CD1c-positive myeloid dendritic cell (primary cell): ENCODE measurements at regions not wholly inside any gene's neighbourhood (a gene's known extent, or its start where the extent isn't known, plus 50 kb on each side); places are given as distances from the start of the nearest gene placed in this dataset.

Source experiments
- DNase-seq: peaks from one replicate; pipeline ENCODE4 v3.0.0-alpha.2; 2016; ENCODE audit errors: extremely low spot score

DNA sequence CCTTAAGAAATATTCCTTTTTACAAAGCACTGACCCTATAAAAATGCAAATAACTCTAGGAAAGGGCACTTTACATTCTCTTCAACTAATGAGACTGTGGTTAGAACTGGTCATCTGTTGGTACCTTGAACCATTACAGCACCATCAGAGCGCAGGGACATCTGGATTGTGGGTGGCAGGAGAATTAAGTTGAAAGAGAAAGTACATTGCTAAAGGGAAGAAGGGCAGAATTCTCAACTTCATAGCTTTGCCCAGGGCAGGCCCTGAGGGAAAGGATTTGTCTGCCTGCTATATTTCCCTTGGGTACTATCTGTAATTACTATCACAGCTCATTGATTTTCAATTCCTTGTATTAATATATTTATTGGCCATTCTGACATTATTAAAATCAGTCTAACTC, 196.8 kb downstream of the KLF12 start:
- DNase-seq = no peak

DNA sequence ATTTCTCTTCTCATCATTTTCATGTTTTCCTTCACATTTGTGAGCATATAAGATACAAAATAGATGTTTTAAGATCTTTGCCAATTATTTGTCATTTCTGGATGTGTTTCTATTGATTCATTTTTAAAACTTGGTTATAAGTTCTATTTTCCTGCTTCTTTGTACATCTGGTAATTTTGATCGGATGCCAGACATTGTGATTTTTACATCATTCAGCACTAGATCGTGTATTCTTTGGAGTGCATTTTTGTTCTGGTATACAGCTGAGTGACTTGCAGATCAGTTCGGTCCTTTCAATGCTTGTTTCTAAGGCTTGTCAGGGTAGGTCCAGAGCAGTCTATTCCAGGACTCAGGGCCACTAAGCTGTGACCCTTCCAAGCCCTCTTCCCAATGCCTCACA, 198.2 kb downstream of the KLF12 start:
- no peak for DNase-seq

DNA sequence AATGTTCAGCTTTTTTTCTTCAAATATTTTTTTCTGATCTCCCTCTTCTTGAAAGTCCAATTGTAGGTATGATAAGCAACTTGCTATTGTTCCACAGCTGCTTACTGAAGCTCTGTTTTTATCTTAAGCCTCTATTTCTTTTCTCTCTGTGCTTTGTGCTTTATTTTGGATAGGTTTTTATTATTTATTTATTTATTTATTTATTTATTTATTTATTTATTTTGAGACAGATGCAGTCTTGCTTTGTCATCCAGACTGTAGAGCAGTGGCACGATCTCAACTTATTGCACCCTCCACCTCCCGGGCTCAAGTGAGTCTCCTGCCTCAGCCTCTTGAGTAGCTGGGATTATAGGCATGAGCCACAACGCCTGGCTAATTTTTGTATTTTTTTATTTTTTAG, 199.4 kb downstream of the KLF12 start:
- DNase-seq = no peak

DNA sequence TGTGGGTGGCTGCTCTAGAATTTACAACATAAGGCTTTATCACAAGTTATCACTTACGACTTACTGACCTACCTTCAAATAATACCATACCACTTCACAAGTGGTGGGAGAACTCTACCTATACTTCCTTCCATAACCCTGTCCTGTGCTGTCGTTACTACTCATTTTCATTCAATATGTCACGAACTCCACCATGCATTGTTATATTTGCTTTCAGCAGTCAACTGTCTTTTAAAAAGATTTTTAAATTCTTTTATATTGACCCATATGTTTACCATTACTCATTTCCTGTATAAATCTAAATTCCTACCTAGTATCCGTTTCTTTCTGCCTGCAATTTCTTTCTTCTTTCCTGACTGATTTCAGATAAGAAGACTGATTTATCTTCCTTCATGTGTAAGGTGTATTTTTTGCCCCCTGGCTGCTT, 200.0 kb downstream of the KLF12 start:
- no peak for DNase-seq

DNA sequence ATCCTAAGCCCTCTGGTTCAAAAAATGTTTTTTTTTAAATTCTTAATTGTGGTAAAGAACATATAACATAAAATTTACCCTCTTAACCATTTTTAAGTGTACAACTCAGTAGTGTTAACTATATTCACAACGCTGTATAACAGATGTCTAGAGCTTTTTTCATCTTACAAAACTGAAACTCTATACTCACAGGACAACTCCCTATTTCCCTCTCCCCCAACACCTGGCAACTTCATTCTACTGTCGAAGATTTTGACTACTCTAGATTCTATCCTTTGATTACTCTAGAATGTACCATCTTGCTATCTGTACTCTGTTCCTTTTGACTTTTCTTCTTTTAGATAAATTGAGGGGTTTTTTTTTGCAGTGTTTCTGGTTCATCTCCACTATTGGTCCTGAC, 200.4 kb downstream of the KLF12 start:
- DNase-seq = no peak

DNA sequence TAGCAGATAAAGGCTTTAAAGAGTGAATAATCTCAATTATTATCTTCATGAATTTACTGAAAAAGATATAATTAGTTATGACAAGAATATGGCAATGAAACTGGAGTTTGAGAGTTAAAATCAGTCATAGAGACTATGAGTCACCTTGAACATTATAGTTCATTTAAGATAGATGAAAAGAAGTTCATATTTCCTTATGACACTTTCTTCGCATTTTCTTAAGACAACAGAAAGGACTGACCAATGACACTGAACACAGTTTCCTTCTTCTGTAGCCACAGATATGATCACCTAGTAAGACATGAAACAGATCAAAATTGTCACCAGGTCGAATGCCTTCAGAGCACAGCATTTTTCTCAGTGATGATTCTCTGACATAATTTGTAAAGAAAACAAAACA, 202.1 kb downstream of the KLF12 start:
- DNase-seq = no peak

DNA sequence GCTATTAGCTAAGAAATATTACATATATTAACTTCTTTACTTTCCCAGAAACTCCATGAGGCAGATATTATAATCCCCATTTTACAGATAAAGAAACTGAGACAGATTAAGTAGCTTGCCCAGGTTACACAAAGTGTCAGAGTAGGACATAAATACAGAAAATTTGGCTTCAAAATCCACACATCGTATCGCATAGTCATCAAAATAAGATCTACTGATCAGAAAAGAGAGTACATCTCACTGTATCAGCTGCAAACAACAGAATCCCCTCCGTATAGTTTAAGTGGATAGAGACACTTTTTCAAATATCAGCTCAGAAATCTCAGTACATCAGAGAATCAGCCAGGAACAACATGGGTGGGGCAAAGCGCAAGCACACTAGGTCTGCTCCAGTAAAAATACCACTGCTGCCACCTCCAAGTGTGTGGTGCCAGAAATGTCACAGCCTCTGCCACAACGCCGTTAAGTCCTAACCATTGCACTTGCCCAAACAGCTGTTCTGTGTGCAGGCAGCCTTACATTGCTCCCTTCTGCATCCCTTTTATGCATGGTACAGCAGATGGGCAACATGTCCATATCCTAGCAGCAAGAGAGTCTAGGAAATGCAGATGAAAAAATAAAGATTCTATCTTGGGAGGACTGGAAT, 204.8 kb downstream of the KLF12 start:
- DNase-seq = no peak

DNA sequence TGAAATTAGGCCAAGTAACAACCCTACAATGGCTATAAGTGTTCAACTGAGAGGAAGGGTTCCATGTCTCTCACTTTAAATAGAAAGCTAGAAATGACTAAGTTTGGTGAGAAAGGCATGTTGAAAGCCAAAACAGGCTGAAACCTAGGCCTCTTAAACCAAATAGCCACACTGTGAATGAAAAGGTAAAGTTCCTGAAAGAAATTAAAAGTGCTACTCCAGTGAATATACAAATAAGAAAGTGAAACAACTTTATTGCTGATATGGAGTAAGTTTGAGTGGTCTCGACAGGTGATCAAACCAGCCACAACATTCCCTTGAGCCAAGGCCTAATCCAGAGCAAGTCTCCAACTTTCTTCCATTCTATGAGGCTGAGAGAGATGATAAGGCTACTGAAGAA, 209.6 kb downstream of the KLF12 start:
- DNase-seq = no peak

DNA sequence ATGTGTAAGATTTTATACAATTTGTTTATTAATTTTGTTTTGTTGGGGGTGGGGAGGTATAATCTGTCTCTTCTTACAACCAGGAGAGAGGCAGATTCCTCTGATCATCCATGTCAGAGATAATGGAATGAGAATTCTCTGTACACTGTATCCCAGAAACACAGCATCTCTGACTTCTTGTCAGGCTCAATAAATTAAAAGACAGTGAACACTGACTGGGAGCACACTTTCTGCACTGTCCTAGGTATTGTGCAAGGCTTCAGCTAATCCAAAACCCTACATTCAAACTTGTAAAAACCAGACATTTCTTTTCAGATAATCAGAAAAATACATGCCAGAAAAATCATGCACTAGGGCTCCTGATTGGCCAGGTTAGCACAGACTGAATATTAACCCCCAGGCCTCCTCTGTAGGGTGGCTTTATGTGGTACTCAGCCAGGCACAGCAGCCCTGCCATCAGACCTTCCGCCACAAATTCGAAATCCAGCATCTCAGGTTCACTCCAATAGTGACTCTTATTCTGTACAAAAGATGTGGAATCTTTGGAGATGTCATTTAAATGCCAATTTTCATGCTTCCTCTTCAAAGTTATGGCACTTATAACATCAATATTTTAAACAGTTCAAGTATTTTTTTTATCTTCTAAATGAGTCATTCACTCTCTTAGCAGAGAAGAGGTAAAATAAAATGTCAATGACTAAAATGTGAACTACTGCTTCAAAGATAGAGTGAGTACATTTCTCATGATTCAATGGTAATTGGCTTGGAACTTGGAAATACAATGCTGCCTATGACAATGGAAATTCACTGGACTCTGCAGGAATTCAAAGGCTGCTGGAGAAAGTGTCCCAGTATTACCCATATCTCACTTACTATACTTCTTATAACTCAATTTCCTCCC, 211.5 kb downstream of the KLF12 start:
- no peak for DNase-seq

DNA sequence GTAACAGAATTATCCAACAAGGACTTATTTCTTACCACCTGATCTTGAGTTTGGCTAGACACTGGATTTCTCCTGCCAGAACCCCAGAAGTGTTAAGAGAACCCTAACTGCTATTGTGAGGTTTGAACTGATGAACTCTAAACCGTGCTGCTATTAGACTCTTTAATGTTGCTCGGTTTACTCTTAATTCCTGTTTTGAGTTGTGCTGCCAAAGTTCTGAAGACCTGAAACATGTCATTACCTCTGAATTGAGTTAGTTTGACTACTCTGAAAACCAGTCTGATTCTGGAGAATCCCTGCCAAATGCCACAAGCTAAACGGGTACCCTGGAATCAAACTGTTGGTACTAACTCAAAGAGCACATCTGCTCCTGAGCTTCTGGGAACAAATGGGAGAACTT, 215.5 kb downstream of the KLF12 start:
- no peak for DNase-seq

DNA sequence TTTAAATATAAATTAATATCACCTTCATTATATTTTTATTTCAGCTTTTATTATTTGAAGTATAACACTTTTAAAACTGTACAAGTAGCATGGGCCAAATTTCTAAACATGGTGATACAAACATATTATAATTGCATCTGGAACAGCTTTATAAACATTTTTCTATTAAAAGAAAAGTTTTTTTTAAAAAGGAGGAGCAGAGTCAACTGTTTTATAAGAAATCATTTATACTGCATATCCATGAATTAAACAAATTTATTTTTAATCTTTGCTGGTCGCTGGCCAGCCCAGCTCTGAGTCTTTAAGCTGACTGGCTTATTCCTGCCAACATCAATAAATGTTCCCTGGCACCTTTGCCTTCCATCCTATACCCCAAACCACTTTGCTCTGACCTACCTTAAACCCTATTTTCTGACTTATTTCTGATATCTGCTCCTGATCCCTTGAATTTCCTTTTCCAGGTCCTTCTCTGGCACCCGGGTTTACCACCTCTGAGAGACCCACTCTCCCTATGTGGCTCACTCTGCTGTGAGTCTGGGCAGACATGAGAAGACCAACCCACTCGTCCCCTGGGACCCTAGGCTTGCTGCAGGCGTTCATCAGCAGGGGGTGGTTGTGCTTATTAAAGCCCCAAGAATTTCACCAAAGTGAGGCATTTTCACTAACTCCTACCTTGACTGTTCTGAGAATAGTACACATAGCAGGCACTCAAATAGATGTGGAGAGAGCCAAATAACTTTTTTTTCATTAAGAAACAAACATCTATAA, 220.3 kb downstream of the KLF12 start:
- DNase-seq = no peak

DNA sequence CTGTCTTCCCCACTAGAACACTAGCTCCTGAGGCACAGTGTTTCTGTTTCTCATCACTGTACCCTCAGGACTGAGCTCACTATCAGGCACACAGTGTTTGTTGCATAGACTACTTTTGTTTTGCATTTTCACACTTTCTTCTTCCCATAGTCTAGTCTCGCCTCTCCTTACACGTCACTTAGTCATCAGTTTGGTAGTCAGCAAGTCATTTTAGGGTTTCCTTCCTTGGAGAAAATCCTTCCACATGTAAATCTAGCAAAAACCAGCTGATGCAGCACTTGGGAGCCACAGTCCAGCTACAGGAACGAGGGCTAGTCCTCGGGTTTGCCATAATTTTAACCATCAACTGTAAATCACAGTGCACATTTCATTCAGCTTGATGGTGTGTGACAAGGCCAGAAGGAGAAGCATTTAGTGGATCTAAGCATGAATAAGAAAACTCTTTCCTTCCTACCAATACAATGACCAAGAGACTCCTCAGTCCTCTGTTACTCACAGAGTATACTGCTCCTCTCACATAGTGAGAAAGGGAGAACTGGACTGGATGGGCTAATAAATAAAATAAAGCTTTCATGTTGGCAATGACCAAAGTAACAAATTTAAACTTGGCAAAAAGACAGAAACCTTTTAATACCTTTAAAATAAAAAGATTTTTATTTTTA, 221.0 kb downstream of the KLF12 start:
- DNase-seq = no peak

DNA sequence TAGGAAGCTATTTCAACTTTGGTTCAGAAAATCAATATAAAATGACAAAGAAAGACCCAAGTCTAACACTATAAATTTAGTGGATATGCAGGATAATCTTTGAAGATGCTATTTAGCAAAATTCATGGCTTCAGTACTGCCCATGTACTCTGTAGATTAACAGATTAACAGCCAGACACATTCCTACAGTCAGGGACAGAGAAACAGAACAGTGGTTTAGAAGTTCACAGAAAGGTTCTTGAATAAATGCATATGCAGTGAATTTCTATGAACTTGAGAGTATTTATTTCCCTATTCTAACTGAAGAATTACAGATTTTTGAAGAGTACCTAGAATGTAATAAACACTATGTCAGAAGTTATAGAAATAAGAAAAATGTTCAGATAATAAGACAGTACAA, 222.8 kb downstream of the KLF12 start:
- no peak for DNase-seq

DNA sequence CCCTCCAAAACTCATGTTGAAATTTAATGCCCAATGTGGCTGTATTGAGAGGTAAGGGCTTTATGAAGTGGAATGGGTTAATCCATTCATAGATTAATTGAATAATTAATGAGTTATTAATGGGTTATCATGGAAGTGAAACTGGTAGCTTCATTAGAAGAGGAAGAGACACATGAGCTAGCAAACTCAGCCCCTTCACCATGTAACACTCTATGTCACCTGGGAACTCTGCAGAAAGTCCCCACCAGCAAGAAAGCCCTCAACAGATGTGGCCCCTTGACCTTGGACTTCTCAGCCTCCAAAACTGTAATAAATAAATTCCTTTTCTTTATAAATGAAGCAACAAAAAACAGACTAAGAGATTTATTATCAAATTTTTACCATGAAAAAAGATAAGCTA, 223.5 kb downstream of the KLF12 start:
- no peak for DNase-seq

DNA sequence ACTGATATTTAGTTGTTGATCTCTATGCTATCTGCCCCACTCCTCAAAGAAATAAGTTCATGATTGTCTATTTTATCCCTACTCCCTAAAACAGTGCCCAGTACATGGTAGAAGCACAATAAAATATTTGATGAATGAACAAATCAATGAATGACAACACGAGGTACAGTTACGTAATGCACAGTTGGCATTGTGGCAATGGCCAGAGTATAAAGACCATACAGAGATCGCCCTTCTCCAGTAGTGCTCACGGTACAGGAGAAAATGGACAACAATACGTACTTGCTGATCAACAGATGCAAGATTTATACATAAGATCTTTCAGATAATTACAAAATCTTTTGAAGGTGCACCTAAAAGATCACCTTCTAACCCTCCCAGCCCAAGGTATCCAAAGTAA, 225.4 kb downstream of the KLF12 start:
- no peak for DNase-seq

DNA sequence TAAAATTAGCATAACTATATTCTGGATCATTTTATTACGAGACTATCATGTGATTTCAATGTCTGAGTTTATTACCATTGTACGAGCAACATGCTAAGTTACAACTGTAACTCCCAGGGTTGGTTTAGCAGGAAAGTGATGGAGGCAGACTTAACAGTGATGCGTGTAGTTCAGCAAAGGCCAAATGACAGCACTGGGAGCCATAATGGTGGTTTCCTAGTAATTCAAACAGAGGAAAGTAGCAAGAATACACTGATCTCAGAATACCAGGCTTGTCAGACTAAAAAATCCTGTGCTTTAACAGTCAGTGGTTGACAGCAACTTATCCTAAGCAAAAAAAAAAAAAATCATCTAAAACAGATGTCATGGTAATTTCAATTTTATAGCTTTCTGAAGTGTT, 229.6 kb downstream of the KLF12 start:
- DNase-seq = no peak

DNA sequence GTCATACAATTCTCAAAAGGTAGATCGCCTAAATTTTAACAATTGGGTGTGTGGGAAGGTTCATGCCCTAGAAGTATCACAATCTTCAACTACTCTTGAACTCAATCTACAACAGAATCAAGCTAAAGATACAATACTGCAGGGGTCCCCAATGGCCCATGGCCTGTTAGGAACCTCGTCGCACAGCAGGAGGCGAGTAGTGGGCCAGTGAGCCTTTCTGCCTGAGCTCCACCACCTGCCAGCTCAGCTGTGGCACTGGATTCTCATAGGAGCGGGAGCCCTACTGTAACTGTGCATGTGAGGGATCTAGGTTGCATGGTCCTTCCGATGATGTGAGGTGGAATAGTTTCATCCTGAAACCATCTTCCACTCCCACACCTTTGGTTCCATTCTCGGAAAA, 230.6 kb downstream of the KLF12 start:
- DNase-seq = no peak

DNA sequence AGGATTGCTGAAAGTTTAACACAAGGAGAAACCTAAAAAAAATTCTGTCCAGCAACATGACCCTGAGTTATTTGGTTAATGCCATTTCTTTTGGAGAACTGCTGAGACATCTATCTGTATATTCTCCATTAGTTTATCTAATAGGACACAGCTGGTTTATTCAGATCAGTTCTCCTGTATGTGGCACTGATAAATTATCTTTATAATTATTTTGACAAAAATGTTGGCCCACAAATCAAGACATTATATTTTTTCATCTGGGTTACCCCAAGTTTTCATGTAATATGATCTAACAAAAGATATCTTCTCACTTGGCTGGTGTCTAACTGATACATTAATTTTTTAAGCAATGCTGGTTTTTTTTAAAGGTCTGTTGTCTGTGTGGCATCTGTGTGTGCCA, 231.4 kb downstream of the KLF12 start:
- no peak for DNase-seq

DNA sequence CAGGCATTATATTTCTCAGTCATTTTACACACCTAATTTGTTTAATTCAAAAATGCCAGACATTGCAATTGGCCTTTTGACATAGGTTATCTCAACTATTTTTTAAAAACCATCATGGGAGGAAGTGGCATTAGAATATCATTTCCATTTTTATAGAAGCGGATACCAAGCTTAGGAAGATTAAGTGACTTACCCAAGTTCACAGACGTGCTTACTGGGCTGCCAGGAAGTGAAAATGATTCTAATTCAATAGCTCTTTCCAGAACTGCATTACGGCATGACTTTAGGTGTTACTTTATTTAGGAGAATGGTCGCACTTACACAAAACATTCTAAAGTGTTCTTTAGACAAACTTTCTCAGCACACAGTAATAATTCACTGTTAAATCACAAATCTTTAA, 231.9 kb downstream of the KLF12 start:
- DNase-seq = no peak

DNA sequence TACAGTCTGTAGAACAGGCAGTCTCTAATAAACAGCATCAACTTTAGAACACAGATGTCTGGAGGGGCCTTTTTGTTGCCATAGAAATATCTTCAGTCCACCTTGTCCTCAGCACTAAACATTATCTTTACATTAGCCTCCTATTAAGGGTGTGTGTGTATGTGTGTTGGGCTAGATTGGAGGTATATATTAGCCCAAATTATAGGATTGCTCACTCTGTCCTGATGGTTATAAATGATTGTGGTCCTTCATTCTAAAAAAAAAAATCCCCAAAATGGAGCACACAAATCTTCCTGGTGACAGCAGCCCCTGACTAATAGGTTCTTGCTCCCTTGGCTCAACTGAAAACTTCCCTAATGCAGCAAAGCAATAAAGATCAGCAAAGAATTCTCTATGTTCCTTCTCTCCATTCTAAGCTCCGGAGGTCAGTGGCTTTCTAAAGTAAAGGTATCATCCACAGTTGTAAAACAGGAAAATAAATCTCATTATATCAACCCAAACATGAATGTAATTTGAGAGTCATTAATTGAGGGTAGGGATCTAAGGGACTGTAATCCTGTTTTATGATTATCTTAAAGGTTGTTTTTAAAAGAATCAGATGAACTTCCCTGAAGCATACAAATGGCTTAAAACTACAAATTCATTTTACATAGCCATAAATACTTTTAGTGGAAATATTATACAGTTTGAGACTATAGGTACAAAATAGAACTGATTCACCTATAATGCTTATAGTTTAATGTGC, 232.7 kb downstream of the KLF12 start:
- no peak for DNase-seq

DNA sequence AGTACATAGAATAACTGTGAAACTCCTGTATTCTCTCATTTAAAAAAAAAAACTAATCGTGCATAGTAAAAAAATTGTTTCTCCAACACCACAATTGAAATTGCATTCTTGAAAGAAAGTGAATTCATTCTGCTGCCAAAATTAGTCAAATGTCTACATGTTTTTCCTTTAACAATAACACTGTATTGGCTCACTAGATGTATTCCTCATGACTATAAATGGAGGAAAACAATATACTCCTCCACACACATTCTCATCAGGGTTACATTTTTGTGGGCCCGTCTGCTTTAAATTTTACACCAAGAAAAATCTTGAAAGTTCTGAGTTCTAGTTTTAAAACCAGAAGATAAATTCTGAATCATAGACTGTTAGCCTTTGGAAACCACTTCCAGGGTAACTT, 233.6 kb downstream of the KLF12 start:
- no peak for DNase-seq

DNA sequence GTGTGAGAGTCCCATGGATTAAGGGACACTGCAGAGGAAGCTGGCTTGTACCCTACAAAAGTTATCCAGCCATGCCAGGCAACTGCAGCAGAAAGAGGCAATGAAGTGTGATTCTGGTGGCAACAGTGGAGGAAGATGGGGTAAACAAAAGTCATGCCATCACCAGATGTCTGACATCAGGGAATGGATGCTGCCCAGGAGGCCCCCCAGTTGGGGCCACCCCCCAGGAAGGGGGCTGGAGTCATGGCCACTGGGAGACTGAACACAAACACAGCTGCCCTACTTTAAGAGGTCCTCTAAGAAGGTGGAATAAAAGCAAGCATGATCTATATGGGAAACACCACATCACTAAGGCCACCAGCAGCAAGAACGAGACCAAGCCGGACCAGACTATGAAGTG, 235.3 kb downstream of the KLF12 start:
- no peak for DNase-seq
